ENCODE measurements at regions not wholly inside any gene's neighbourhood (a gene's known extent, or its start where the extent isn't known, plus 50 kb on each side); places are given as distances from the start of the nearest gene placed in this dataset.

DNA sequence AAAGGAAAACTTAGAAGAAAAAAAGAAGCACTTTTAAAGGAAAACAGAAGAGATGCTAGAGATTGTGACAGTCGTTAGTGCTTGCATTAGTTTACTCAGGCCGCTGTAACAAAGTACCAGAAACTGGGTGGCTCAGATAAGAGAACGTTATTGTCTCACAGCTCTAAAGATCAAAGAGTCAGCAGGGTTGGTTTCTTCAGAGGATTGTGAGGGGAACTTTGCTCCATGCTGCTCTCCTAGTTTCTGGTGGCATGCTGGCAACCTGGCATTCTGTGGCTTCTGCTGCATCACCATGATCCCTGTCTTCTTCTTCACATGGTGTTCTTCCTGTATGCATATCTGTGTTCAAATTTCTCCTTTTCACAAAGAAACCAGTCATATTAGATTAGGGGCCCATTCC, 119.4 kb upstream of the PLEKHA5 start:
- dilution Hi-C loops (cut with MboI; ENCODE audit: extremely low pct_ligation_motif_present, low sequenced_read_pairs) = no loop called here
- BruUV-seq (replicated peaks) = no TSS peak
- ChIA-PET POLR2A (no interaction called here), CTCF (no interaction called here)
- no peak overlapping the region for H3K4me3 ChIP-seq (replicated peaks in 1 of 3; ENCODE audit: insufficient read depth in 1 of 3, low read depth in 1 of 3, low read length in 3 of 3)
- intact Hi-C loops (cut with micrococcal nuclease) = no loop called here
- H3K4me2 ChIP-seq (ENCODE audit: insufficient read depth, low read length) = no peak overlapping the region
- TF ChIP-seq EZH2 (IDR thresholded peaks at IDR 0.05; ENCODE audit: borderline replicate concordance, low read depth, low read length, severe bottlenecking) = no peak
- no peak for TF ChIP-seq MYC (IDR thresholded peaks at IDR 0.05; ENCODE audit: low read depth, low read length)
- TF ChIP-seq MAX (IDR thresholded peaks at IDR 0.05; ENCODE audit: insufficient read depth, insufficient read length) = no peak
- TF ChIP-seq POLR2A (IDR thresholded peaks at IDR 0.05; ENCODE audit: low read depth, low read length) = no peak
- no peak for TF ChIP-seq JUN (IDR thresholded peaks at IDR 0.05; ENCODE audit: borderline replicate concordance, insufficient read depth, insufficient read length, low read depth)
- TF ChIP-seq FOS (IDR thresholded peaks at IDR 0.05; ENCODE audit: borderline replicate concordance, insufficient read depth, low read length) = no peak
- TF ChIP-seq, protein P1, sequence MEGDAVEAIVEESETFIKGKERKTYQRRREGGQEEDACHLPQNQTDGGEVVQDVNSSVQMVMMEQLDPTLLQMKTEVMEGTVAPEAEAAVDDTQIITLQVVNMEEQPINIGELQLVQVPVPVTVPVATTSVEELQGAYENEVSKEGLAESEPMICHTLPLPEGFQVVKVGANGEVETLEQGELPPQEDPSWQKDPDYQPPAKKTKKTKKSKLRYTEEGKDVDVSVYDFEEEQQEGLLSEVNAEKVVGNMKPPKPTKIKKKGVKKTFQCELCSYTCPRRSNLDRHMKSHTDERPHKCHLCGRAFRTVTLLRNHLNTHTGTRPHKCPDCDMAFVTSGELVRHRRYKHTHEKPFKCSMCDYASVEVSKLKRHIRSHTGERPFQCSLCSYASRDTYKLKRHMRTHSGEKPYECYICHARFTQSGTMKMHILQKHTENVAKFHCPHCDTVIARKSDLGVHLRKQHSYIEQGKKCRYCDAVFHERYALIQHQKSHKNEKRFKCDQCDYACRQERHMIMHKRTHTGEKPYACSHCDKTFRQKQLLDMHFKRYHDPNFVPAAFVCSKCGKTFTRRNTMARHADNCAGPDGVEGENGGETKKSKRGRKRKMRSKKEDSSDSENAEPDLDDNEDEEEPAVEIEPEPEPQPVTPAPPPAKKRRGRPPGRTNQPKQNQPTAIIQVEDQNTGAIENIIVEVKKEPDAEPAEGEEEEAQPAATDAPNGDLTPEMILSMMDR (IDR thresholded peaks at IDR 0.05; ENCODE audit: extremely low read depth in 1 of 2, insufficient read depth in 1 of 2, low read depth in 1 of 2, low read length in 2 of 2) = no peak
- TF ChIP-seq POLR2AphosphoS5 (IDR thresholded peaks at IDR 0.05; ENCODE audit: insufficient read depth, low read depth, low read length) = no peak
- TF ChIP-seq GATA2 (IDR thresholded peaks at IDR 0.05; ENCODE audit: insufficient read depth, insufficient read length, low read depth, low read length) = no peak
- no peak overlapping the region for H3K27ac ChIP-seq (ENCODE audit: insufficient read depth, low read depth, low read length)
- no peaks in the 10 kb centered on the region for H3K4me1 ChIP-seq (ENCODE audit: control insufficient read depth, extremely low read depth, insufficient read depth, low read length)
- no peaks in the 10 kb centered on the region for H3K79me2 ChIP-seq (ENCODE audit: control insufficient read depth, insufficient read depth, low read length)
- no peak overlapping the region for H3K9ac ChIP-seq (replicated peaks; ENCODE audit: extremely low read depth, insufficient read depth, low read length)
- H2AFZ ChIP-seq (ENCODE audit: low read depth, low read length) = no peak overlapping the region
- H3K36me3 ChIP-seq (ENCODE audit: control insufficient read depth in 2 of 2, extremely low read depth in 1 of 2, insufficient read depth in 2 of 2, low read length in 2 of 2) = no peaks in the 10 kb centered on the region
- H3K9me1 ChIP-seq (replicated peaks; ENCODE audit: control insufficient read depth, extremely low read depth, insufficient read depth, low read length) = no peaks in the 10 kb centered on the region
- H4K20me1 ChIP-seq (replicated peaks; ENCODE audit: control insufficient read depth, extremely low read depth, insufficient read depth, low read length) = no peaks in the 10 kb centered on the region
- DNase-seq (ENCODE audit: low read depth, low spot score) (no peak), FAIRE-seq (no peak)
- H3K27me3 ChIP-seq (ENCODE audit: control insufficient read depth in 2 of 2, insufficient read depth in 2 of 2, low read length in 2 of 2) = no peaks in the 10 kb centered on the region
- H3K9me3 ChIP-seq (replicated peaks; ENCODE audit: control insufficient read depth, insufficient read depth, low read length) = no peaks in the 10 kb centered on the region
